HG02623 (cell line): ENCODE measurements at regions not wholly inside any gene's neighbourhood (a gene's known extent, or its start where the extent isn't known, plus 50 kb on each side); places are given as distances from the start of the nearest gene placed in this dataset.

ENCODE experiments used
- ATAC-seq: cut with Tn5 transposase; IDR thresholded peaks from one replicate; pipeline ENCODE4 v1.9.1; 2021; ENCODE audit warnings: moderate library complexity; ENCODE audit not compliant: unreplicated experiment

- ATAC-seq: no peak
Observed at GRCh38 chr3:59451800-59452746, 402.2 kb upstream of the CFAP20DC start.

GRCh38 chr3:59450946-59451763 lies 401.3 kb upstream of the CFAP20DC start:
- peak; percentile 96 for ATAC-seq

- no peak for ATAC-seq
Observed at GRCh38 chr3:59450437-59450836, 400.6 kb upstream of the CFAP20DC start.

- ATAC-seq: no peak
Observed at GRCh38 chr3:59446775-59447465, 397.1 kb upstream of the CFAP20DC start.

GRCh38 chr3:59444676-59445075 lies 394.9 kb upstream of the CFAP20DC start:
- no peak for ATAC-seq

GRCh38 chr3:59444294-59444671 lies 394.5 kb upstream of the CFAP20DC start:
- ATAC-seq: no peak

GRCh38 chr3:59443618-59444293 lies 393.9 kb upstream of the CFAP20DC start:
- no peak for ATAC-seq

- no peak for ATAC-seq
Observed at GRCh38 chr3:59442046-59442445, 392.2 kb upstream of the CFAP20DC start.

- no peak for ATAC-seq
Observed at GRCh38 chr3:59440285-59441028, 390.6 kb upstream of the CFAP20DC start.

GRCh38 chr3:59438492-59438891 lies 388.7 kb upstream of the CFAP20DC start:
- no peak for ATAC-seq

GRCh38 chr3:59436164-59436958 lies 386.5 kb upstream of the CFAP20DC start:
- no peak for ATAC-seq

GRCh38 chr3:59433546-59433945 lies 383.7 kb upstream of the CFAP20DC start:
- ATAC-seq: no peak

GRCh38 chr3:59432665-59433064 lies 382.8 kb upstream of the CFAP20DC start:
- ATAC-seq: no peak

GRCh38 chr3:59430341-59430740 lies 380.5 kb upstream of the CFAP20DC start:
- ATAC-seq: no peak

- ATAC-seq: no peak
Observed at GRCh38 chr3:59429198-59429597, 379.4 kb upstream of the CFAP20DC start.

GRCh38 chr3:59426821-59427565 lies 377.2 kb upstream of the CFAP20DC start:
- no peak for ATAC-seq

GRCh38 chr3:59425942-59426341 lies 376.1 kb upstream of the CFAP20DC start:
- no peak for ATAC-seq

GRCh38 chr3:59425371-59425770 lies 375.5 kb upstream of the CFAP20DC start:
- ATAC-seq: no peak
